NCI-H774 (cell line): ENCODE measurements at regions not wholly inside any gene's neighbourhood (a gene's known extent, or its start where the extent isn't known, plus 50 kb on each side); places are given as distances from the start of the nearest gene placed in this dataset.

ENCODE experiments used
- DNase-seq: peaks from one replicate; lab custom pipeline; 2025; lab: John Stamatoyannopoulos, UW

GRCh38 chr5:79871364-79872120 lies 119.5 kb downstream of the MTX3 start:
- DNase-seq, result no peak

- DNase-seq, result no peak
These were observed 122.8 kb downstream of the MTX3 start for GRCh38 chr5:79868163-79868670.

- DNase-seq, result no peak
These were observed 125.5 kb downstream of the MTX3 start for GRCh38 chr5:79865579-79865978.

- DNase-seq, result no peak
These were observed 126.7 kb downstream of the MTX3 start for GRCh38 chr5:79864364-79864763.

GRCh38 chr5:79859588-79859987 lies 131.5 kb downstream of the MTX3 start:
- no peak for DNase-seq

GRCh38 chr5:79858410-79858723 lies 132.7 kb downstream of the MTX3 start:
- DNase-seq, result no peak

GRCh38 chr5:79857714-79858409 lies 133.2 kb downstream of the MTX3 start:
- DNase-seq, result peak; percentile 31

GRCh38 chr5:79856456-79857055 lies 134.5 kb downstream of the MTX3 start:
- no peak for DNase-seq

- DNase-seq, result no peak
These were observed 137.2 kb downstream of the MTX3 start for GRCh38 chr5:79853676-79854418.

- no peak for DNase-seq
These were observed 138.0 kb downstream of the MTX3 start for GRCh38 chr5:79853028-79853427.

- no peak for DNase-seq
These were observed 139.6 kb downstream of the MTX3 start for GRCh38 chr5:79851391-79851863.

GRCh38 chr5:79850941-79851340 lies 140.1 kb downstream of the MTX3 start:
- DNase-seq, result no peak

GRCh38 chr5:79850316-79850822 lies 140.7 kb downstream of the MTX3 start:
- no peak for DNase-seq

- DNase-seq, result no peak
These were observed 141.4 kb downstream of the MTX3 start for GRCh38 chr5:79849486-79850315.
